ENCODE measurements at regions not wholly inside any gene's neighbourhood (a gene's known extent, or its start where the extent isn't known, plus 50 kb on each side); places are given as distances from the start of the nearest gene placed in this dataset.

DNA sequence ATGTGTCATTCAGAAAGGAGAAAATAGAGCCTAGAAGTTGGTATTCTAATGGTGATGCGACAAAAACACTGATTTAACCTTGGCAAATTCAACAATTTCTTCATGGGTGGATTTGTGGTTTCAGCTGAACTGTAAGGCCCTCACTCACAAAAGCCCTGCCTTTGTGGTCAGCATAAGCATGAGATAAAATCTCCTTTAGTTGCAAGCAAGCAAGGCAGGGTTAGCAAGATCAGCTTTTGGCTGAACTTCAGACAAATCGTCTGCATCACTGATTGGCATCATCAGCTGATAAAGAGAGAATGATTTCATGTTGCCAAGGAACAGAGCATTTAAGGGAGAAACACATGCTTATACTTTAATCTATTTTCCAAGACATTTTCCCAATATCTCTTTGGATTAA, 2582.2 kb downstream of the PCDH7 start:
- peak; percentile 28 for DNase-seq

GRCh38 chr4:33306131-33306530, 2586.0 kb downstream of the PCDH7 start:
- DNase-seq, result no peak

- DNase-seq, result peak; percentile 16
Observed at GRCh38 chr4:33316033-33316432, 2595.9 kb downstream of the PCDH7 start.

GRCh38 chr4:33316578-33316977, 2596.4 kb downstream of the PCDH7 start:
- no peak for DNase-seq

- DNase-seq, result no peak
Observed at GRCh38 chr4:33323393-33323792, 2603.2 kb downstream of the PCDH7 start.

GRCh38 chr4:33334416-33334815, 2614.2 kb downstream of the PCDH7 start:
- DNase-seq, result no peak

GRCh38 chr4:33339762-33340161, 2619.6 kb downstream of the PCDH7 start:
- no peak for DNase-seq

GRCh38 chr4:33340168-33340567, 2620.0 kb downstream of the PCDH7 start:
- no peak for DNase-seq

DNA sequence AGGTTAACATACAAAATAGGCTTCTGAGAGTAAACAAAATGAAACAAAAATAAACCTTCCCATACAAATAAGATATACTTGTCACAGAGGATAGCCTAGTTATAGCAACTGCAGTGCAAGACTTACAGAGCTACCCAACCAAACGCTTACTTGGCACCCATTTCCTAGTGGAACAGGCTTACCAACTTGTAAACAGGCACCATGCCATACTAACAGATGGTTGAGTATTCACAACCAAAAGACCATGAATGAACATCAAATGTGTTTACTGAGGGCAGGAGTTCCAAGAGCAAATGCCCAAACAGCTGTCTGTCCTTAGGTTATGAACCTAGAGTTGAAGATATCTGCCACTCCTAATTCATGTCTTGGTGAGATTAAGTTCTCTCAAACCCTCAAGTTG, 2629.2 kb downstream of the PCDH7 start:
- DNase-seq, result no peak

GRCh38 chr4:33357121-33357520, 2637.0 kb downstream of the PCDH7 start:
- no peak for DNase-seq

DNA sequence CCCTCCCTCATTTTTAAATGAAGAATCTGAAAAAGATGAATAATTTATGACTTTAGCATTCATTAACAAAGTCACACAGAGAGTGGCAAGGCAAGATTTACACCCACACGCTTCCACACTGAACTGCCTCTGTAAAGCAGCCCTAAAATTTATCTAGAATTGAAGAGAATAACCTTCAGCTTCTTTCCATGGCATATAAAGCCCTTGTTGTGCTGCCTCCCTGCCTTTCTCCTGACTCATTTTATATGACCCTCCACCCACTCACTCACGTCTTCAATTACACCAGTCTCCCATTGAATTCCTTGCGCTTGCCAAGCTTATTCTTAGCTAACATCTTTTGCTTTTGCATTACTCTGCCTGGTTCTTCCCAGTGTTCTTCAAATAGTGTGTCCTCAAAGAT, 2649.3 kb downstream of the PCDH7 start:
- no peak for DNase-seq

DNA sequence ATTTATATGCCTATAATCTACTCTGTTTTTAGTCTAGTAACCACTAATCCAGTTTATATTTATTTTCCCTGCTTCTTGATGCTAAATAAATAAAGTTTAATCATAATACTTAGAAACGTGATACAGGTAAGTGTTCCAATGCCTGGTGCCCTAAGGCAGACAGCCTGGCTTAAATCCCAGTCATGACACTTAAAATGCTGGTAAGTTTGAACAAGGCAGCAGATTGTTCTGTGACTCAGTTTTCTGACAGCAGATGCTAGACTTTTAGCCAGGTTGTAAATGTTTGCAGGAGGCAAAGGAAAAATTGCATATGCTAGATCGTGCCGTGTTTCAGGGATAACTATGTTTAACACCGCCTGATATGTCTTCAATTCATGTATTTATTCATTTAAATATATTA, 2661.6 kb downstream of the PCDH7 start:
- DNase-seq, result no peak

DNA sequence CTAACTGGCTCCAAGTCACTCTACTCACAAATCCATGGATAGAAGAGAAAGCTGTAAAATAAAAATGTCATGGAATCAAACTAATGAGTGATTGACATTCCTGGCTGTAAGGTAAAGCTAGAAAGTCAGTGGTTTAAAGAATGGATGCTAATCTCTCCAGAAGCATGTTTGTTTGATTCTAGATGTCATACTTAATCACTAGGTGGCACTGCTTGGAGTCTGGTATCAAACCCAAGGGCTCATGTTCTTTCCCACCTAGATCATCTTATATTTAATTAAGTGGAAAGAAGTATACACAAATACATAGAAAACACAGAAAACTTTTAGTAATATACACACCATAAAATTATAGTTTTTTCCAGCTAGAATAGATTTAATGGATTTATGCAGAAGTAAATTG, 2666.6 kb downstream of the PCDH7 start:
- peak; percentile 32 for DNase-seq

- DNase-seq, result no peak
Observed at GRCh38 chr4:33390976-33391375, 2670.8 kb downstream of the PCDH7 start.

DNA sequence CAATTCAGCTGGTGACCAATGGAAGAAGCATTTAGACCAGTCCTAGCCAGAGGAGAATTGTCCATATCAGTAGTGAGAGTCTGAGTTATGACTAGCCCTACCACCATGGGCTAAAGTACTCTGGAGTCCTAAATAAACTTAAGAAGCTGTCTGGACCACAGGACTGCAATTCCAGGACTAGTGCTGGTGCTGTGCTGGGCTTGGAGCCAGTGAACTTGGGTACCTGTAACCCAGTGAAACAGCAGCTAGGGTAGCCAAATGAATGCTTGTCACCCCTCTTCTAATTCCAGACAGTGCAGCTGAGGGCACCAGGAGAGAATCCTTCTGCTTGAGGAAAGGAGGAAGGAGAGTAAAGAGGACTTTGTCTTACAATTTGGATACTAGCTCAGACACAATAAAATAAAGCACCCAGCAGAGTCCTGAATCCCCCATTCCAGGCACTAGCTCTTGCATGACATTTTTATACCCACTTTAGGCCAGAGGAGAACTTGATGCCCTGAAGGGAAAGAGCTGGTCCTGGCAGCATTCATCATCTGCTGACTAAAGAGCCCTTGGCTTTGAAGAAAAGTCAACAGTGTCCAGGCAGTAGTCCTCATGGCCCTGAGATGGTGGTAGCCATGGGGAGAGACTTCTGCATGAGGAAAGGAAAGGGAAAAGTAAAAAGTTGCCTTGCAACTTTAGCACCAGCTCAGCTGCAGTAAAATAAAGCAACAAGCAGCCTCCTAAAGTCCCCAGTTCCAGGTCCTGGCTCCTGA, 2675.7 kb downstream of the PCDH7 start:
- no peak for DNase-seq

DNA sequence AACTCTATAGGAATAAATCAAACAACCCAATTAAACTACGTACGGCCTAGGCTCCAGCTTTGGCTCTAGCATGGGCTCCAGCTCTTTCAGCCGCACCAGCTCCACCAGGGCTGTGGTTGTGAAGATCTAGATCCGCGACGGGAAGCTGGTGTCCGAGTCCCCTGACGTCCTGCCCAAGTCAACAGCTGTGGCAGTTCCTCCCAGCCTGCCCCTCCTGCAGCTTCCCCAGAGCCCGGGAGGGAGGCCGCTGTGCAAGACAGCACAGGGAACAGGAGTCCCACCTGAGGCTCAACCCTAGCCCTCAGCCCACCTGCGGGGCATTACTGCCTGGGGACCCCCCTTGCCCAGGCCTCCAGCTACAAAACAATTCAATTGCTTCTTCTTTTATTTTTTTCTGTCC, 2680.3 kb downstream of the PCDH7 start:
- DNase-seq, result no peak

- DNase-seq, result no peak
Observed at GRCh38 chr4:33407496-33407895, 2687.3 kb downstream of the PCDH7 start.

DNA sequence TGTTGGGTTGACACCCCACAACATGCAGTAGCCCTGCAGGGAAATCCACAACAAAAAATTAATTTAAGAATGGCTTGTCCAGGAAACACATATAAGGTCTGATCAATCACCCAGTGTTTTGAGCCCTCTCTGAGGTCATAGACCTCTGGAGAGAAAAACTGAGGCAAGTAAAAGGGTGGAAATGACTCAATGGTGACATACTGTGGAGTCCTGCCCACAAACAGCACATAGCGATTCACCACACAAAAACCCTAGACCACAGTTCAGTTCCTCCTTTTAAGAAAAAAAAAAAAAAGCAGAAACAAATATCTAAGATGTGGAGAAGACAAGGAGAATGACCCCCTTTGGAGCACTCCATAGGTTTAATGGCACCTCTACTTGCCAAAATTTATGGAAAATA, 2691.0 kb downstream of the PCDH7 start:
- peak; percentile 74 for DNase-seq

DNA sequence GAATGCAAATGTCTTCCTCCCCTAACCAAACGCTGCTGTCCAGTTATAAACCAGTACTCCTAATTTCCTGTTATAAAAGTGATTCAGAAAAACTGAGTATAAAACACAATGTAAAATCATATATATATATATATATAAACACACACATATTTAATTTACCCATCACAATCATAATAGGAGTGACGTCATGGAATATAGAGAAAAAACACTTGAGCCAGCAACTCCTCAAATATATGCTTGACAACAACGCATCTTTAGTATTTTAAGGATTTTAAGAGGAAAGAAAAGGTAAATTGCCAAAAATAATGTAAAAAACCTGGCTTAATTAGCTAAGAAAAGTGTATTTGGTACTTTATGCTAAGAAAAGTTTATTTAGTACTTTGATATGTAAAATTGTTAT, 2701.7 kb downstream of the PCDH7 start:
- DNase-seq, result no peak

DNA sequence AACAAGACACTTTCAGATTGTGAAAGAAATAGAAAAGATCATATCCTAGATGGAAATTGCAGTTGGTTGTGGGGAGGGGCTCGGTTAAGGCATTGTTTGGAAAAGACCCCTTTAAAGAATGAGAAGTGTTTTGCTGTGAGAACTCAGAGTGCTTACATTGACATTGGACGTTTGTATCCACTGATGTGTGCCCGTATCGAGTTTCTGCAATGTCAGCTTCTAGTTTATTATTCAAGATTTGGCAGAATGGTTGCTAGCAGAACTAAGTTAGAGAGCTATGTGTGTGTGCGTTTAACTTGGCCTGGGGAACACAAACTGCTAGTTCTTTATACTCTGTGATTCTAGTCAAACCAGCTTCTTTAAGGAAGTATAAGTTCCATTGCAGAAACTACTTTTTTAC, 2702.5 kb downstream of the PCDH7 start:
- DNase-seq, result no peak

DNA sequence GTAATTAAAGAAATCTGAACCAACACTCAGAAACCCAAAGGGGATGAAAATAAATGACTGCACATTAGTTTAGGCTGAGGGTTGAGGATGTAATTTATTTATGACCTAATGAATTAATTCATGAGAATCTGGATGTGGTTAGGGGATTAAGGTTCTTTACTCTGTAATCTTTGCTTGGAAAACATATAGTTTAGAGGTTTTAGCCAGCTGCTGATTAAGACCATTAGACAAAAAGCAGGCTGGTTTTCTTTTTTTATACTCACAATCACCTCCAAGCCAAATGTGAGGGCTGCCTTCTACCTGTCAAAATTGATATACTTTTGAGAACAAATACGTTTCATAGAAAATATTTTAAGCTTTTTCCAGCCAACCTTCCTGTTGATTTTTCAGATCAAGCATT, 2705.8 kb downstream of the PCDH7 start:
- DNase-seq, result no peak

- DNase-seq, result no peak
Observed at GRCh38 chr4:33427676-33428075, 2707.5 kb downstream of the PCDH7 start.

DNA sequence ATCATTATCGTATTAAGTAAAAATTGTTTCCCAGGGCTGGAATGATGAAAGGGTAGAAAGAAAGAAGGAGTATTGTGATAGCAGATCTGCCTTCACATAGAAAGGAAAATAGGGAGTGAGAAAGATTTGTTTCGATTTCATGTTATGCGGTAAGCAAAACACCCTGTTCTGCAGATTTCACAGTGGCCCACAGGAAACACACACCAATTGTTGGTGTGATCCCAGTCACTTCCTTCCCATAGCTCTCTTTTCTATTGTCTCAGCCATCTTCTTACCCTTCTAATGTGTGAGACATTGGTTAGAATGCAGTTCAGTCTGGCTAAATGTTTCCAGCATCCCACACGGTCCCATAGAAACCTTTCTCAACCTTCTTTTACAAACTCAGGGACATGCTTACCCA, 2709.8 kb downstream of the PCDH7 start:
- no peak for DNase-seq

- DNase-seq, result no peak
Observed at GRCh38 chr4:33437406-33437805, 2717.2 kb downstream of the PCDH7 start.

DNA sequence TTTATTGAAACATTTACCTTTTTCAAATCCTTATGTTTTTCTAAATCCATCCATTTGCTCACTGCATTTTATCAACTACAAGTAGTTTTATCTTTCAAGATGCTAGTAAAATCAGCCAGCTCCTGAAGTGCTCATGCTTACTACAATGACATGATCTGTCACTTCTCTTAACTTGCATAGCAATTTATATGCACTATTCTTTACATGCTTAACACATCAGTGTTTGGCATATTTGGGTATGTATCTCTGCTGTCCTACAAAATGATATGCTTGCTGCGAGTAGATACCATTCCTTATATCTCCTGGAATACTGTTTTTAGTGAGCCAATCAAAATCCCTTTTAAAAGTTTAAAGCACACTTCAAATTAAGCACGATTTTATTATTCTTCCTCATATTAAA, 2726.8 kb downstream of the PCDH7 start:
- DNase-seq, result no peak

Data from OCI-M1 (cell line).